ENCODE measurements at regions not wholly inside any gene's neighbourhood (a gene's known extent, or its start where the extent isn't known, plus 50 kb on each side); places are given as distances from the start of the nearest gene placed in this dataset.
"Not testable (repeated sequence)": the region's sequence is repeated elsewhere in the genome, so short reads cannot be mapped to it uniquely, and the experiment has no call there.

- DNase-seq = no peak
Observed at GRCh38 chr5:156000115-156000514, 326.8 kb upstream of the SGCD start.

- no peak for DNase-seq
Observed at GRCh38 chr5:156004754-156005153, 322.2 kb upstream of the SGCD start.

GRCh38 chr5:156006026-156006647 lies 320.8 kb upstream of the SGCD start:
- no peak for DNase-seq

GRCh38 chr5:156008844-156009243 lies 318.1 kb upstream of the SGCD start:
- no peak for DNase-seq

GRCh38 chr5:156009583-156009982 lies 317.4 kb upstream of the SGCD start:
- DNase-seq = no peak

- no peak for DNase-seq
Observed at GRCh38 chr5:156015137-156015536, 311.8 kb upstream of the SGCD start.

GRCh38 chr5:156019130-156019529 lies 307.8 kb upstream of the SGCD start:
- no peak for DNase-seq

- no peak for DNase-seq
Observed at GRCh38 chr5:156019571-156020180, 307.3 kb upstream of the SGCD start.

- DNase-seq = no peak
Observed at GRCh38 chr5:156020647-156021046, 306.3 kb upstream of the SGCD start.

GRCh38 chr5:156021866-156022265 lies 305.1 kb upstream of the SGCD start:
- DNase-seq = no peak

GRCh38 chr5:156025656-156026055 lies 301.3 kb upstream of the SGCD start:
- no peak for DNase-seq

- no peak for DNase-seq
Observed at GRCh38 chr5:156031181-156031580, 295.8 kb upstream of the SGCD start.

GRCh38 chr5:156036640-156037039 lies 290.3 kb upstream of the SGCD start:
- no peak for DNase-seq

GRCh38 chr5:156037151-156037909 lies 289.6 kb upstream of the SGCD start:
- no peak for DNase-seq

GRCh38 chr5:156042726-156043125 lies 284.2 kb upstream of the SGCD start:
- no peak for DNase-seq

- no peak for DNase-seq
Observed at GRCh38 chr5:156043351-156043750, 283.6 kb upstream of the SGCD start.

GRCh38 chr5:156051972-156052371 lies 275.0 kb upstream of the SGCD start:
- DNase-seq = no peak

GRCh38 chr5:156052656-156053055 lies 274.3 kb upstream of the SGCD start:
- no peak for DNase-seq

GRCh38 chr5:156053056-156053455 lies 273.9 kb upstream of the SGCD start:
- no peak for DNase-seq

GRCh38 chr5:156076912-156077311 lies 250.1 kb upstream of the SGCD start:
- no peak for DNase-seq

GRCh38 chr5:156087577-156088110 lies 239.3 kb upstream of the SGCD start:
- no peak for DNase-seq

- not testable (repeated sequence) for DNase-seq
Observed at GRCh38 chr5:156089955-156090940, 236.7 kb upstream of the SGCD start.

- DNase-seq = no peak
Observed at GRCh38 chr5:156093024-156093423, 233.9 kb upstream of the SGCD start.

All from hematopoietic multipotent progenitor cell treated with erythropoietin and hydrocortisone succinate and interleukin-3 and kit ligand, for 4 days (in vitro differentiated cells).